A549 (cell line): ENCODE measurements at regions not wholly inside any gene's neighbourhood (a gene's known extent, or its start where the extent isn't known, plus 50 kb on each side); places are given as distances from the start of the nearest gene placed in this dataset.

Experiments used
- BHLHE40 ChIP-seq: IDR thresholded peaks from 2 replicates; pipeline ENCODE4 v1.6.1; 2012; ENCODE audit warnings: low read depth, low read length, inconsistent platforms
- CEBPB ChIP-seq, 2 experiments: fragments of >200 bp in 1 of 2; sonication (Bioruptor Twin) in 1 of 2; formaldehyde crosslinking in 1 of 2; IDR thresholded peaks; 2 replicates each; pipeline ENCODE4 v1.6.1; 2012 to 2016
- JUNB ChIP-seq: fragments of >200 bp; sonication (Bioruptor Twin); formaldehyde crosslinking; IDR thresholded peaks from 2 replicates; pipeline ENCODE4 v1.6.1; 2016
- KDM1A ChIP-seq: fragments of 200-600 bp; sonication (generic); IDR thresholded peaks from 2 replicates; pipeline ENCODE4 v1.6.1; 2016; ENCODE audit warnings: low read depth, mild to moderate bottlenecking
- MAZ ChIP-seq: fragments of 150-350 bp; IDR thresholded peaks from 2 replicates; pipeline ENCODE4 v1.6.1; 2014; ENCODE audit warnings: antibody characterized with exemption, low read depth, low read length, borderline replicate concordance
- RARB ChIP-seq: fragments of 250-450 bp; sonication (Bioruptor Pico); IDR thresholded peaks from 2 replicates; pipeline ENCODE4 v1.8.0; 2021; ENCODE audit warnings: mild to moderate bottlenecking, moderate library complexity
- USF2 ChIP-seq: fragments of 450-650 bp; IDR thresholded peaks from 2 replicates; pipeline ENCODE4 v1.6.1; 2014; ENCODE audit warnings: antibody characterized with exemption
- TF ChIP-seq, protein P1 (sequence below): fragments of 200-600 bp; sonication (generic); IDR thresholded peaks from 2 replicates; pipeline ENCODE4 v1.6.1; 2016; ENCODE audit warnings: antibody characterized with exemption, mild to moderate bottlenecking, moderate library complexity
- TF ChIP-seq, protein P2 (sequence below): fragments of >200 bp; sonication (Bioruptor Twin); formaldehyde crosslinking; IDR thresholded peaks from 3 replicates; pipeline ENCODE4 v1.5.1; 2016

DNA sequence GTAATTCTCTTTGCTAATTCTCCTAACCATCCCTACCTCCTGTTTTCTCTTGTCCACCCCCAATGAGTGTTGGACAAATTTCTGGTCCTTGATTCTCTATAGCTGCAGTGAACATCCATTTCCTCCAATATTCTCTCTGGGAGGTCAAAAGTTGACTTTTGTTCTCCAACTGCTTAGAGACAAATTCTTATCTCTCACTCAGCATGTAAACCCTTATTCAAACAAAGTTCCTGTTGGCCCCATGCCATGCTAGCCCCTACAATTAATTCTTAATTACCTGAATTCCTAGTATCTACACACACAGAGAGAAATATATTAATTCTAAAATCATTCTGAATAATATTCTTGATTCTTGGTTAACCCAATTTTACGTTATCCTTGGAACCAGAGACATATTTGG, 472.9 kb upstream of the ACTBL2 start:
- no peak for TF ChIP-seq BHLHE40
- no peak for TF ChIP-seq JUNB
- TF ChIP-seq, protein P1, sequence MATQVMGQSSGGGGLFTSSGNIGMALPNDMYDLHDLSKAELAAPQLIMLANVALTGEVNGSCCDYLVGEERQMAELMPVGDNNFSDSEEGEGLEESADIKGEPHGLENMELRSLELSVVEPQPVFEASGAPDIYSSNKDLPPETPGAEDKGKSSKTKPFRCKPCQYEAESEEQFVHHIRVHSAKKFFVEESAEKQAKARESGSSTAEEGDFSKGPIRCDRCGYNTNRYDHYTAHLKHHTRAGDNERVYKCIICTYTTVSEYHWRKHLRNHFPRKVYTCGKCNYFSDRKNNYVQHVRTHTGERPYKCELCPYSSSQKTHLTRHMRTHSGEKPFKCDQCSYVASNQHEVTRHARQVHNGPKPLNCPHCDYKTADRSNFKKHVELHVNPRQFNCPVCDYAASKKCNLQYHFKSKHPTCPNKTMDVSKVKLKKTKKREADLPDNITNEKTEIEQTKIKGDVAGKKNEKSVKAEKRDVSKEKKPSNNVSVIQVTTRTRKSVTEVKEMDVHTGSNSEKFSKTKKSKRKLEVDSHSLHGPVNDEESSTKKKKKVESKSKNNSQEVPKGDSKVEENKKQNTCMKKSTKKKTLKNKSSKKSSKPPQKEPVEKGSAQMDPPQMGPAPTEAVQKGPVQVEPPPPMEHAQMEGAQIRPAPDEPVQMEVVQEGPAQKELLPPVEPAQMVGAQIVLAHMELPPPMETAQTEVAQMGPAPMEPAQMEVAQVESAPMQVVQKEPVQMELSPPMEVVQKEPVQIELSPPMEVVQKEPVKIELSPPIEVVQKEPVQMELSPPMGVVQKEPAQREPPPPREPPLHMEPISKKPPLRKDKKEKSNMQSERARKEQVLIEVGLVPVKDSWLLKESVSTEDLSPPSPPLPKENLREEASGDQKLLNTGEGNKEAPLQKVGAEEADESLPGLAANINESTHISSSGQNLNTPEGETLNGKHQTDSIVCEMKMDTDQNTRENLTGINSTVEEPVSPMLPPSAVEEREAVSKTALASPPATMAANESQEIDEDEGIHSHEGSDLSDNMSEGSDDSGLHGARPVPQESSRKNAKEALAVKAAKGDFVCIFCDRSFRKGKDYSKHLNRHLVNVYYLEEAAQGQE = no peak
- TF ChIP-seq, protein P2, sequence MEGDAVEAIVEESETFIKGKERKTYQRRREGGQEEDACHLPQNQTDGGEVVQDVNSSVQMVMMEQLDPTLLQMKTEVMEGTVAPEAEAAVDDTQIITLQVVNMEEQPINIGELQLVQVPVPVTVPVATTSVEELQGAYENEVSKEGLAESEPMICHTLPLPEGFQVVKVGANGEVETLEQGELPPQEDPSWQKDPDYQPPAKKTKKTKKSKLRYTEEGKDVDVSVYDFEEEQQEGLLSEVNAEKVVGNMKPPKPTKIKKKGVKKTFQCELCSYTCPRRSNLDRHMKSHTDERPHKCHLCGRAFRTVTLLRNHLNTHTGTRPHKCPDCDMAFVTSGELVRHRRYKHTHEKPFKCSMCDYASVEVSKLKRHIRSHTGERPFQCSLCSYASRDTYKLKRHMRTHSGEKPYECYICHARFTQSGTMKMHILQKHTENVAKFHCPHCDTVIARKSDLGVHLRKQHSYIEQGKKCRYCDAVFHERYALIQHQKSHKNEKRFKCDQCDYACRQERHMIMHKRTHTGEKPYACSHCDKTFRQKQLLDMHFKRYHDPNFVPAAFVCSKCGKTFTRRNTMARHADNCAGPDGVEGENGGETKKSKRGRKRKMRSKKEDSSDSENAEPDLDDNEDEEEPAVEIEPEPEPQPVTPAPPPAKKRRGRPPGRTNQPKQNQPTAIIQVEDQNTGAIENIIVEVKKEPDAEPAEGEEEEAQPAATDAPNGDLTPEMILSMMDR = no peak
- no peak for TF ChIP-seq KDM1A
- TF ChIP-seq USF2 = no peak
- TF ChIP-seq RARB (CRISPR knock-in tag) = no peak
- no peak for TF ChIP-seq MAZ
- no peak for TF ChIP-seq CEBPB (IDR thresholded peaks at IDR 0.05)
